ENCODE measurements at regions not wholly inside any gene's neighbourhood (a gene's known extent, or its start where the extent isn't known, plus 50 kb on each side); places are given as distances from the start of the nearest gene placed in this dataset.

DNA sequence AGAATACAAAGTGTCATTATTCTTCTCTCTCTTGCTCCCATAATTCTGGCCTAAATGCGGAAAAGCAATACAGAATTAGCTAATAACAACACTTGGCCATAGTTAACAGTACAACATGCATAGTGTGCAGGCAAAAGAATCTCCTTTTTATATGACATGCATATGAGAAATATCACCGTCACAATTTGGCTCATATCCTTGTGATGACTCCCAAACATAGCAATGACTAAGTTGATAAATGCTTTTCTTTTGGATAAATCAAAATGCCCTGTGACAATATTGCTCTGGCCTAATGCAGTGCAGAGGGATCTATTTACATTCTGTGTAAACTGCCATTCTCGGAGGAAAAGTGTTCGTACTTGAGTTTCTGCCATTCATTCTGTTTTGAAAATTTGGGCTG lies 121.9 kb upstream of the GHR start:
- TF ChIP-seq, protein P1, sequence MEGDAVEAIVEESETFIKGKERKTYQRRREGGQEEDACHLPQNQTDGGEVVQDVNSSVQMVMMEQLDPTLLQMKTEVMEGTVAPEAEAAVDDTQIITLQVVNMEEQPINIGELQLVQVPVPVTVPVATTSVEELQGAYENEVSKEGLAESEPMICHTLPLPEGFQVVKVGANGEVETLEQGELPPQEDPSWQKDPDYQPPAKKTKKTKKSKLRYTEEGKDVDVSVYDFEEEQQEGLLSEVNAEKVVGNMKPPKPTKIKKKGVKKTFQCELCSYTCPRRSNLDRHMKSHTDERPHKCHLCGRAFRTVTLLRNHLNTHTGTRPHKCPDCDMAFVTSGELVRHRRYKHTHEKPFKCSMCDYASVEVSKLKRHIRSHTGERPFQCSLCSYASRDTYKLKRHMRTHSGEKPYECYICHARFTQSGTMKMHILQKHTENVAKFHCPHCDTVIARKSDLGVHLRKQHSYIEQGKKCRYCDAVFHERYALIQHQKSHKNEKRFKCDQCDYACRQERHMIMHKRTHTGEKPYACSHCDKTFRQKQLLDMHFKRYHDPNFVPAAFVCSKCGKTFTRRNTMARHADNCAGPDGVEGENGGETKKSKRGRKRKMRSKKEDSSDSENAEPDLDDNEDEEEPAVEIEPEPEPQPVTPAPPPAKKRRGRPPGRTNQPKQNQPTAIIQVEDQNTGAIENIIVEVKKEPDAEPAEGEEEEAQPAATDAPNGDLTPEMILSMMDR (IDR thresholded peaks at IDR 0.05) = no peak
- no peak for TF ChIP-seq EZH2 (IDR thresholded peaks at IDR 0.05)
